IPS DF 19.7 (cell line): ENCODE measurements at regions not wholly inside any gene's neighbourhood (a gene's known extent, or its start where the extent isn't known, plus 50 kb on each side); places are given as distances from the start of the nearest gene placed in this dataset.

ENCODE experiments used
- DNase-seq: peaks from one replicate; pipeline ENCODE4 v3.0.0-alpha.2; 2013; ENCODE audit warnings: low read depth, low spot score

GRCh38 chr20:41881466-41882046 lies 263.4 kb upstream of the CHD6 start:
- no peak for DNase-seq

- DNase-seq: no peak
These were observed 260.9 kb upstream of the CHD6 start for GRCh38 chr20:41879123-41879522.

GRCh38 chr20:41877911-41878310 lies 259.7 kb upstream of the CHD6 start:
- DNase-seq: no peak

GRCh38 chr20:41874658-41875057 lies 256.5 kb upstream of the CHD6 start:
- DNase-seq: no peak

- DNase-seq: no peak
These were observed 254.8 kb upstream of the CHD6 start for GRCh38 chr20:41872930-41873329.

GRCh38 chr20:41870869-41871462 lies 252.8 kb upstream of the CHD6 start:
- no peak for DNase-seq

- no peak for DNase-seq
These were observed 251.1 kb upstream of the CHD6 start for GRCh38 chr20:41869261-41869660.

- DNase-seq: no peak
These were observed 247.8 kb upstream of the CHD6 start for GRCh38 chr20:41865938-41866337.

GRCh38 chr20:41862476-41862875 lies 244.3 kb upstream of the CHD6 start:
- no peak for DNase-seq

GRCh38 chr20:41861772-41862422 lies 243.7 kb upstream of the CHD6 start:
- DNase-seq: peak; percentile 7

- DNase-seq: no peak
These were observed 236.6 kb upstream of the CHD6 start for GRCh38 chr20:41854765-41855164.

- DNase-seq: no peak
These were observed 235.6 kb upstream of the CHD6 start for GRCh38 chr20:41853806-41854205.

- no peak for DNase-seq
These were observed 230.0 kb upstream of the CHD6 start for GRCh38 chr20:41848180-41848579.

GRCh38 chr20:41837669-41838224 lies 219.6 kb upstream of the CHD6 start:
- DNase-seq: no peak

- no peak for DNase-seq
These were observed 215.6 kb upstream of the CHD6 start for GRCh38 chr20:41833739-41834138.

GRCh38 chr20:41830702-41831101 lies 212.5 kb upstream of the CHD6 start:
- no peak for DNase-seq

GRCh38 chr20:41819436-41819835 lies 201.3 kb upstream of the CHD6 start:
- DNase-seq: no peak

GRCh38 chr20:41818991-41819390 lies 200.8 kb upstream of the CHD6 start:
- no peak for DNase-seq

- no peak for DNase-seq
These were observed 200.2 kb upstream of the CHD6 start for GRCh38 chr20:41818369-41818768.

GRCh38 chr20:41811456-41811855 lies 193.3 kb upstream of the CHD6 start:
- DNase-seq: no peak

GRCh38 chr20:41800040-41800439 lies 181.9 kb upstream of the CHD6 start:
- no peak for DNase-seq

GRCh38 chr20:41798930-41799502 lies 180.8 kb upstream of the CHD6 start:
- DNase-seq: peak; percentile 12

- no peak for DNase-seq
These were observed 168.0 kb upstream of the CHD6 start for GRCh38 chr20:41786158-41786557.
